ENCODE measurements at regions not wholly inside any gene's neighbourhood (a gene's known extent, or its start where the extent isn't known, plus 50 kb on each side); places are given as distances from the start of the nearest gene placed in this dataset.

GRCh38 chr1:54488065-54488750, 59.8 kb upstream of the ACOT11 start:
- peak; percentile 93 for DNase-seq (ENCODE audit: low read depth)
- peak overlapping the region; percentile 59 for H3K4me3 ChIP-seq (replicated peaks; ENCODE audit: low read depth, low read length)
- TF ChIP-seq, protein P1, sequence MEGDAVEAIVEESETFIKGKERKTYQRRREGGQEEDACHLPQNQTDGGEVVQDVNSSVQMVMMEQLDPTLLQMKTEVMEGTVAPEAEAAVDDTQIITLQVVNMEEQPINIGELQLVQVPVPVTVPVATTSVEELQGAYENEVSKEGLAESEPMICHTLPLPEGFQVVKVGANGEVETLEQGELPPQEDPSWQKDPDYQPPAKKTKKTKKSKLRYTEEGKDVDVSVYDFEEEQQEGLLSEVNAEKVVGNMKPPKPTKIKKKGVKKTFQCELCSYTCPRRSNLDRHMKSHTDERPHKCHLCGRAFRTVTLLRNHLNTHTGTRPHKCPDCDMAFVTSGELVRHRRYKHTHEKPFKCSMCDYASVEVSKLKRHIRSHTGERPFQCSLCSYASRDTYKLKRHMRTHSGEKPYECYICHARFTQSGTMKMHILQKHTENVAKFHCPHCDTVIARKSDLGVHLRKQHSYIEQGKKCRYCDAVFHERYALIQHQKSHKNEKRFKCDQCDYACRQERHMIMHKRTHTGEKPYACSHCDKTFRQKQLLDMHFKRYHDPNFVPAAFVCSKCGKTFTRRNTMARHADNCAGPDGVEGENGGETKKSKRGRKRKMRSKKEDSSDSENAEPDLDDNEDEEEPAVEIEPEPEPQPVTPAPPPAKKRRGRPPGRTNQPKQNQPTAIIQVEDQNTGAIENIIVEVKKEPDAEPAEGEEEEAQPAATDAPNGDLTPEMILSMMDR (IDR thresholded peaks at IDR 0.05; ENCODE audit: low read length, missing control alignments), result no peak

DNA sequence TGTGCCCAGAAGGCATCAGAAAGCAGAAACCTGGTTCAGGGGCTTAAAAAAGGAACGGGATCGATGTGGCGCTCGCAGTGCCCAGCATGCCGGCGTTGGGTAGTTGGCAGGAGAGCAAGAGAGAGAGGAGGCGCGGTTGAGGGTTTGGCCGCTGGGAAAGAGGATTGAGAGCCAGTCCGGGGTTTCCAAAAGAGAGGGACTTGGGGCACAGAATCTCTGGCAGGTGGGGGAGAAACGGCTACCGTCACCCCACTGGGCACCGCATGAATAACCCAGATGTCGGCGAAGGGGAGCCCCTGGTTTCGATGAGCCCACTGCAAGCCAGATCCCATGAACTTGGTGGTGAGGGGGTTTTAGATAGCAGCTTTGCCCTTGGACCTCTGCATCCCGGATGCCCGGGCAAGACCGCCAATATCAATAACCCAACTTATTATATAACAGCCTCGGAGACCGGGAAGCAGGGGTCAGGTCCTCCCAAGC, 60.4 kb upstream of the ACOT11 start:
- TF ChIP-seq, protein P1 (IDR thresholded peaks at IDR 0.05; ENCODE audit: low read length, missing control alignments), result no peak
- no peak for DNase-seq (ENCODE audit: low read depth)
- peak overlapping the region; percentile 36 for H3K4me3 ChIP-seq (replicated peaks; ENCODE audit: low read depth, low read length)

GRCh38 chr1:54486907-54487306, 61.1 kb upstream of the ACOT11 start:
- TF ChIP-seq, protein P1 (IDR thresholded peaks at IDR 0.05; ENCODE audit: low read length, missing control alignments), result no peak
- no peak overlapping the region for H3K4me3 ChIP-seq (replicated peaks; ENCODE audit: low read depth, low read length)
- DNase-seq (ENCODE audit: low read depth), result no peak

- TF ChIP-seq, protein P1 (IDR thresholded peaks at IDR 0.05; ENCODE audit: low read length, missing control alignments), result no peak
- no peak overlapping the region for H3K4me3 ChIP-seq (replicated peaks; ENCODE audit: low read depth, low read length)
- no peak for DNase-seq (ENCODE audit: low read depth)
Observed at GRCh38 chr1:54485416-54485815, 62.6 kb upstream of the ACOT11 start.

DNA sequence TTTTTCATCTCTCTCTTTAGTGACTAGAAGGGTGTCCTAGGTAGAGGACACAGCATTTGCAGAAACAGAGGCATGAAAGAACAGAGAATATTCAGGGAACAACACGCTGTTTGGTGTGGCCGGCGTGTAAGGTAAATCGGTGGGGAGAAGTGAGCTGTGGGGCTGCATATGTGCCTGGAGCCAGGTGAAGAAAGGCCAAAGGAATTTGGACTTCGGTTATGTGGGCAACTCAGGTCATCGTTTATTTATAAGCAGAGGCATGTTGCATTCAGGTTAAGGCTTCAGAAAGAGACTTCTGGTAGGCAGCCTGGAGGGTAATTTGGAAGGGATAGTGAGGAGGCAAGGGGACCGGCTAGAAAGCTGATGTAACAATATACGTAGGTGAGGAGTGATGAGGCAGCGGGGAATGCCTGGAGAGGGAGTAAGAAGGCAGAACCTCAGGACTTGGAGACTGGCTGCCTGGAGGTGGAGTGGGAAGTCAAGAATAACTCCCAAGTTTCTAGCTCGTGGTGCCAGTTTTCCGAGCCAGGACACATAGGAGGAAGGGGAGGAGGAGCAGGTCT, 64.1 kb upstream of the ACOT11 start:
- DNase-seq (ENCODE audit: low read depth), result no peak
- TF ChIP-seq, protein P1 (IDR thresholded peaks at IDR 0.05; ENCODE audit: low read length, missing control alignments), result no peak
- H3K4me3 ChIP-seq (replicated peaks; ENCODE audit: low read depth, low read length), result no peak overlapping the region

DNA sequence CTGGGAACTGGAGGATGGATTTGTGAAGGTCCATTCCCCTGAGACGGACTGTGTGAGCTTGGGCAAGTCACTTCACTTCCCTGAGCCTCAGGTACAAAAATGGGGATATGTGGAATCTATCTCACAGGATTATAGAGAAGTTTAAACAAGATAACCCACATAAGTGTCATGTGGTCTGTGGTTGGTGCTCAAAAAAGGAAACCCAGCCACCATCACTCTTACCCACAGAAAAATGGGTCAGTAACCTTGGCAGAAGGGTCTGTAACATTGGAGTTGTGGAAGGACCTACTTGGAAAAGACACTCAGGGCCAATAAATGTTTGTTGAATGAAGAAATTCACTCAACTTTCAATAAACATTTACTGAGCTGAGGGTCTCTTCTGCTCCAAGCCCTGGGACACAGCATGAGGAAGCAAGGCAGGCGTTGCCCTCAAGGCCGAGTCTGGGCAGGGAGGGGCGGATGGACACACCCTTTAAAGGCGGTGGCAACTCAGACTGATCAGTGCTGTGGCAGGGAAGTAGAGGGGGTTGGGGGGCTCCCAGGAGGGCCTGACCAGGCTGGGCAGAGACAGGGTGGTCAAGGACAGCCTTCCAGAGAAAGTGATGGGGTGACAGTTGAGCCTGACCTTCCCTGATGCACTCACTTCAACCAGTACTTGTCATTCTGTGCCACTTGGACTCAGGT, 66.7 kb upstream of the ACOT11 start:
- no peak overlapping the region for H3K4me3 ChIP-seq (replicated peaks; ENCODE audit: low read depth, low read length)
- TF ChIP-seq, protein P1 (IDR thresholded peaks at IDR 0.05; ENCODE audit: low read length, missing control alignments), result no peak
- no peak for DNase-seq (ENCODE audit: low read depth)
